Panc1 (cell line): ENCODE measurements at regions not wholly inside any gene's neighbourhood (a gene's known extent, or its start where the extent isn't known, plus 50 kb on each side); places are given as distances from the start of the nearest gene placed in this dataset.
A peak's percentile ranks its signal among the peaks of the same experiment; 100 is the strongest.

ENCODE experiments used
- ATAC-seq: fragments of 200-7000 bp; cut with Tn5 transposase; 2 replicates; pipeline ENCODE4 v1.9.1; 2020; ENCODE audit warnings: mild to moderate bottlenecking, moderate library complexity
- BruUV-seq: library from RNA; stranded (reverse); fragments of 400-500 nt; replicated peaks from 2 replicates; lab custom pipeline; 2021; lab: Mats Ljungman, UMichigan
- CTCF ChIA-PET: fragments of 300-600 bp; sonication (Branson Sonifier 250); formaldehyde crosslinking; loops from one replicate; lab custom pipeline; 2022; ENCODE audit warnings: antibody characterized with exemption; lab: Charles Lee
- POLR2A ChIA-PET: fragments of 300-600 bp; sonication (Branson Sonifier 250); formaldehyde crosslinking; loops from one replicate; lab custom pipeline; 2022; ENCODE audit warnings: antibody characterized with exemption; lab: Charles Lee
- DNase-seq: peaks from one replicate; pipeline ENCODE4 v3.0.0-alpha.2; 2010; ENCODE audit warnings: low read depth, low spot score
- H3K27ac ChIP-seq: 2 replicates; pipeline ENCODE4 v1.5.1; 2011; ENCODE audit warnings: mild to moderate bottlenecking, low read length, inconsistent platforms
- H3K27me3 ChIP-seq: fragments of 200-500 bp; sonication (Bioruptor generic); 2 replicates; pipeline ENCODE4 v1.6.0; 2014; ENCODE audit warnings: low read length, inconsistent platforms; ENCODE audit not compliant: control insufficient read depth, insufficient read depth
- H3K36me3 ChIP-seq: fragments of 200-500 bp; sonication (Bioruptor generic); 2 replicates; pipeline ENCODE4 v1.5.1; 2014; ENCODE audit warnings: inconsistent platforms, mild to moderate bottlenecking, low read length, moderate library complexity; ENCODE audit not compliant: control insufficient read depth, insufficient read depth
- H3K4me1 ChIP-seq: 2 replicates; pipeline ENCODE4 v1.5.1; 2011; ENCODE audit warnings: inconsistent platforms, mild to moderate bottlenecking, low read length, moderate library complexity; ENCODE audit not compliant: control insufficient read depth, insufficient read depth
- H3K4me3 ChIP-seq, 2 experiments: 2 replicates each; pipeline ENCODE4 v1.5.1; 2011 to 2012; ENCODE audit warnings: low read depth in 2 of 2, low read length in 2 of 2, mild to moderate bottlenecking in 2 of 2, inconsistent platforms in 1 of 2, moderate library complexity in 1 of 2
- H3K9me3 ChIP-seq: fragments of 200-500 bp; sonication (Bioruptor generic); 2 replicates; pipeline ENCODE4 v1.5.1; 2014; ENCODE audit warnings: low read depth, mild to moderate bottlenecking, inconsistent platforms, low read length, moderate library complexity; ENCODE audit not compliant: control insufficient read depth, insufficient read depth
- CTCF ChIP-seq: fragments of 450-650 bp; IDR thresholded peaks from 2 replicates; pipeline ENCODE4 v1.5.1; 2017; ENCODE audit warnings: mild to moderate bottlenecking
- POLR2AphosphoS5 ChIP-seq: IDR thresholded peaks from 2 replicates; pipeline ENCODE4 v1.6.1; 2012; ENCODE audit warnings: mild to moderate bottlenecking, low read depth, low read length, moderate library complexity
- REST ChIP-seq, 2 experiments: IDR thresholded peaks; 2 replicates each; pipeline ENCODE4 v1.6.1; 2011 to 2012; ENCODE audit warnings: low read depth in 2 of 2, control low read depth in 1 of 2, low read length in 1 of 2, mild to moderate bottlenecking in 1 of 2, moderate library complexity in 1 of 2; ENCODE audit not compliant: insufficient read depth in 1 of 2
- SIN3A ChIP-seq: IDR thresholded peaks from 2 replicates; pipeline ENCODE4 v1.6.1; 2012; ENCODE audit warnings: low read depth, mild to moderate bottlenecking, low read length, moderate library complexity, borderline replicate concordance; ENCODE audit not compliant: insufficient read depth
- TCF7L2 ChIP-seq: IDR thresholded peaks from 2 replicates; pipeline ENCODE4 v1.6.1; 2011; ENCODE audit warnings: mild to moderate bottlenecking, low read depth, low read length, inconsistent platforms
- in situ Hi-C: cut with HindIII; loops from 2 replicates; pipeline ENCODE4 v1.10.0; 2016; ENCODE audit warnings: low sequenced_read_pairs, low pct_unique_long_range_greater_than_20kb
- intact Hi-C: fragments of 100-400 bp; cut with micrococcal nuclease; formaldehyde crosslinking; loops from one replicate; pipeline ENCODE4 v1.10.0; 2022; ENCODE audit not compliant: unreplicated experiment

DNA sequence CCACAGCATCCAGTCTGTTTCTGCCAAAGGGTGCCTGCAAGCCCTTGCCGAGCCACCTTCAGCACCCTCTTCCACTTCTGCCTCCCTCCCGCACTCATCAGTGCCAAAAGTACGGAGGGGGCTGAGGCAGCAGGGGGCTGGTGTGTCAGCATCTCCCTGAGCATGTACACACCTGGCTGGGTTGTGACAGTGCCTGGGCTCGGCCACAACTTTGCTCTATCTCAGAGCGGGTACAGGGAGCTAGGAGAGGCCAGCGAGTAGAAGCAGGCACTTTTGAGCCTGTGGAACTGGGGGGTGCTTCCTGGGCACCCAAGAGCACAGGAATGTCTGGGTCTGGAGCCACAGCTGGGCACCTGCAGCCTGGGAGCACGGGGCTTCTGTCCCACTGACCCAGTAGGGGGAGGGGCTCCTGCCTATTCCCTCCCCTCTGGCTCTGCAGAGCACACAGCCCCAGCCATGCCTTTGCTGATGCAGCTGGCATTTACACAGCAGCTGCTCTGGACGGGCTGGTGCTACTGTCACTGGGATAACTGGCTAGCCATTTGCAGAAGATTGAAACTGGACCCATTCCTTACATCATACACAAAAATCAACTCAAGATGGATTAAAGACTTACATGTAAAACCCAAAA, 319.8 kb upstream of the RRP15 start:
- Histone ChIP-seq H3K4me3 (no peak overlapping the region), H3K9me3 (no peaks in the 10 kb centered on the region), H3K27me3 (no peaks in the 10 kb centered on the region), H3K27ac (no peak overlapping the region), H3K36me3 (no peaks in the 10 kb centered on the region), H3K4me1 (no peaks in the 10 kb centered on the region)
- no TSS peak for BruUV-seq
- POLR2A ChIA-PET, result no interaction called here
- no peak for DNase-seq
- in situ Hi-C loops (no loop called here), intact Hi-C loops (no loop called here)
- peak; percentile 45; the same call in 1 of the 2 replicates for ATAC-seq
- CTCF ChIA-PET, result no interaction called here
- TF ChIP-seq REST (IDR thresholded peaks at IDR 0.05; ENCODE audit: insufficient read depth in 1 of 2, low read depth in 2 of 2, low read length in 1 of 2) (no peak), TCF7L2 (no peak), SIN3A (no peak), POLR2AphosphoS5 (no peak), CTCF (no peak)

DNA sequence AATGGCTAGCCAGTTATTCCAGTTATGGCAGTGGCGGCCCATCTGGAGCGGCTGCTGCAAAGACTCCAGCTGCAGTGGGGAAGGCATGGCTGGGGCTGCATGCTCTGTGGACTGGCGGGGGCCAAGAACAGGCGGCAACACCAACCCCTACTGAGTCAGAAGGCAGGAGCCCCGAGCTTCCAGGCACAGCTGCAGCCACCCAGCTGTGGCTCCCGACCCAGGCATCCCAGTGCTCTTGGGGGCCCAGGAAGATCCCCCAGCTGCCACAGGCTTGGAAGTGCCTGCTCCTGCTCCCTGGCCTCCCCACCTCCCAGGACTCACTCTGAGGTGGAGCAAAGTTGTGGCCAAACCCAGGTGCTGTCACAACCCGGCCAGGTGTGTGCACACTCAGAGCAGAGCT, 317.0 kb upstream of the RRP15 start:
- Histone ChIP-seq H3K27me3 (no peaks in the 10 kb centered on the region), H3K4me1 (no peaks in the 10 kb centered on the region), H3K9me3 (no peaks in the 10 kb centered on the region), H3K4me3 (no peak overlapping the region), H3K36me3 (no peaks in the 10 kb centered on the region), H3K27ac (no peak overlapping the region)
- CTCF ChIA-PET, result interaction anchor here (0.7 kb wide), 1 partner anchor 77 kb away, joined by 8 read pairs; no protein-coding TSS in a partner anchor
- BruUV-seq, result no TSS peak
- intact Hi-C loops, result no loop called here
- TF ChIP-seq POLR2AphosphoS5 (no peak), SIN3A (no peak), CTCF (no peak), TCF7L2 (no peak), REST (IDR thresholded peaks at IDR 0.05; ENCODE audit: insufficient read depth in 1 of 2, low read depth in 2 of 2, low read length in 1 of 2) (no peak)
- POLR2A ChIA-PET, result no interaction called here
- ATAC-seq, result no peak
- in situ Hi-C loops, result no loop called here
- DNase-seq, result no peak
